Stomach (tissue), 8 donors: ENCODE measurements at regions not wholly inside any gene's neighbourhood (a gene's known extent, or its start where the extent isn't known, plus 50 kb on each side); places are given as distances from the start of the nearest gene placed in this dataset.

Experiments
- DNase-seq, 2 donors: peaks; one replicate each; pipeline versions ENCODE4 v3.0.0 to v3.0.0-alpha.2; 2013 to 2019
- H3K27ac ChIP-seq, 5 donors: fragments of 200-600 bp in 4 of 5; sonication (generic) in 4 of 5; one replicate each; pipeline ENCODE4 v1.5.1; 2013 to 2019; ENCODE audit warnings: mild to moderate bottlenecking in 1 of 5, moderate library complexity in 1 of 5
- H3K27me3 ChIP-seq, 3 donors: fragments of 200-600 bp; sonication (generic); one replicate each; pipeline ENCODE4 v1.5.1; 2017 to 2019; ENCODE audit warnings: mixed run types in 1 of 3
- H3K36me3 ChIP-seq, 4 donors: fragments of 200-600 bp; sonication (generic); 1 replicate in 3 of 4; 2 replicates in 1 of 4; pipeline ENCODE4 v1.5.1; 2016 to 2019
- H3K4me1 ChIP-seq, 4 donors: fragments of 200-600 bp; sonication (generic); one replicate each; pipeline ENCODE4 v1.5.1; 2016 to 2019
- H3K4me3 ChIP-seq, 4 donors: fragments of 200-600 bp; sonication (generic) in 3 of 4; one replicate each; pipeline ENCODE4 v1.5.1; 2016 to 2019; ENCODE audit warnings: mild to moderate bottlenecking in 1 of 4
- H3K9me3 ChIP-seq, 4 donors: fragments of 200-600 bp; sonication (generic); one replicate each; pipeline ENCODE4 v1.5.1; 2016 to 2019
- CTCF ChIP-seq, 7 experiments: fragments of 450-650 bp in 4 of 7; fragments of 200-600 bp in 3 of 7; sonication (generic) in 3 of 7; IDR thresholded peaks; one replicate each; pipeline ENCODE4 v1.5.1; 2016 to 2019; ENCODE audit warnings: antibody characterized with exemption in 7 of 7, control low read depth in 2 of 7, mild to moderate bottlenecking in 1 of 7
- EP300 ChIP-seq: sonication (generic); formaldehyde crosslinking; IDR thresholded peaks from one replicate; pipeline ENCODE4 v1.6.1; 2017; ENCODE audit warnings: antibody characterized with exemption
- POLR2A ChIP-seq, 4 donors: fragments of 450-650 bp; IDR thresholded peaks; one replicate each; pipeline ENCODE4 v1.6.1; 2016; ENCODE audit warnings: antibody characterized with exemption in 4 of 4, control low read depth in 2 of 4, mild to moderate bottlenecking in 1 of 4, moderate library complexity in 1 of 4
- POLR2AphosphoS5 ChIP-seq, 3 donors: sonication (generic); formaldehyde crosslinking; IDR thresholded peaks; one replicate each; pipeline ENCODE4 v1.6.1; 2016; ENCODE audit warnings: antibody characterized with exemption in 3 of 3
- WGBS, 5 donors: extraction: QIAGEN DNeasy Blood & Tissue Kit in 3 of 5; methylation state at CpG; one replicate each; pipeline versions ENCODE4 v1.1.5 to v1.1.7; 2013 to 2018; 5-methylcytosine and 5-hydroxymethylcytosine counted together
- intact Hi-C: fragments of 100-400 bp; cut with DNase I; formaldehyde crosslinking; loops from one replicate; pipeline ENCODE4 v1.15.1; 2023; ENCODE audit warnings: low total_unique reads
- donor health status: healthy with polysubstance abuse.
- donor health status: Bipolar disorder and iron deficiency.
- donor health status: healthy.

DNA sequence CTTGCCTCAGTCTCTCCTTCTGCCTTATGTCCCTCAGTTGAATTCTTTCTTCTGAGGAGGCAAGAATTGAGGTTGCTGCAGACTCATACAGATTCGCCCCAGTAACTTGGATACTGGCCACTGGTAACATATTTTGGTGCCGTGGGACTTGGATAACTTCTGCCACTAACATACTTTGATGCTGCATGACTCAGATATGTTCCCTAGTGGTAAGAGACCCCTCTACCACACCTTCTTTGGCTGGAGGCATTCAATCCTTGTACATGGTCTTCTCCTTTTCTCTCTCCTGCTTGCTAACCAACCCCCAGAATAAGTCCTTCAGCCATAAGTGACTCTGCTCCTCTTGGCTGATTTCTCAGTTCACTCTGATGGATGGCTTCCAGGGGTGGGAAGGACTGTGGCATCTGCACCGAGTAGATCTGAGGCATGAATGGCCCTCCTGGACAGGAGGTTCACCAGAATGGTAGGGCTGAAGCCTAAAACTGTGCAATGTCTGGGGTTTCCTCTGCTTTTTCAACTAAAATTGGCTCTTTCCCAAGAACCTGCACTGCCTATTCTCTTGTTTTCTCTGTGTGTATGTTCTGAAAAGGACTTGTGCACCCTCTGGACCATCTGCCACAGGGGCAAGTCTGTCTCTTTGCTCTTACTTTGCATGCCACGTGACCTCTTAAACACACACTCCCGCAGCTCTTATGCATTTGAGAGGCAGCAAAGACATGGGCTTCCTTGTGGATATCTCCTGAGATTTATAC is 55.5 kb upstream of the FSTL1 start:
- no peak overlapping the region for H3K27ac ChIP-seq
- DNase-seq: no peak

DNA sequence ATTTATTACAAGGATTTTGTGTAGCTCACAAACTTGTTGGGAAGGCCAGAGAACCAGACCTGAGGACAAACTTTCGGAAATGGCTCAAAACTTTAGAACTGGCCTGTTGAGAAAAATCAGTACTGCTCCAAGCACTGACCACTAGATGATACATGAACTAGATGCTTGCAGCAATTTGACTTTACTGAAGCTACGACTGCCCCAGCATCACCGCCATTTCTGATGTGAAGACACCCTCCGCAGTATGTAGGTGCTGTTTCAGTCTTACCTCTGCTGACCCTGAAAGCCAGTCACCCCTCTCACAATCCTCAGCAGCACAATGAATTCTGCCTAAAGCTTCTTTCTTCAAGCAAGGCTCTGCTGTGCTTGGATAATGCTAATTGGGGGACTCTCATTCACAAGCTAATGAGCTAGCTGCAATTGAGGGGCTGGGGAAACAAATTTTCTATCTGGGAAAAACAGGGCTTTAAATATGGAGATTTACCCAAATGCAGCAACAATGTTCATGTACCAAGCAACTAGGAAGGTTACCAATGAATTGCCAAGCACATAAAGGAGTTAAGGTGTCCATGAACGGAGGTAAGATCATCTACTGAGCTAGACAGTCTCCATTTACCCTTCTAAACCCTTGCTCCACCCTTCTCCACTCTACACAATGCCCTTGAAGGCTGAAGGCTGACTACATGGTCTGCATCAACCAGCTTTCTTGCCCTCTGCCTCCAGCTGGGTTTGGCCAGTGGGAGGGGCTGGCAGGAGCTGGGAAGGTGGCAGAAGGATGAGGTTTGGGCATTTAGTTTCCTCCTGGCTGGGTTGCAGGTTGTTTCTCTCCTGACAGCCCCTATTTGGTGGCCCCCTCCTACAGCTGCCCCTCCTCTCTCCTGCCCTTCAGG is 53.2 kb upstream of the FSTL1 start:
- intact Hi-C loops: no loop called here
- 81 to 87% (median 86%) methylated on average over 5 of the region's 5 CpGs for WGBS, 5 donors
- no peak overlapping the region for H3K27ac ChIP-seq

More for the DNA sequence above, 55.5 kb upstream of the FSTL1 start:
- TF ChIP-seq POLR2AphosphoS5 (IDR thresholded peaks at IDR 0.05): no peak
- no peak for TF ChIP-seq POLR2A (IDR thresholded peaks at IDR 0.05)
- no peak for TF ChIP-seq EP300
- no peak for TF ChIP-seq CTCF (IDR thresholded peaks at IDR 0.05)
- 40 to 62% (median 52%) methylated on average over 5 of the region's 5 CpGs for WGBS, 5 donors
- intact Hi-C loops: no loop called here
- Histone ChIP-seq H3K9me3 (no peaks in the 10 kb centered on the region), H3K27me3 (no peaks in the 10 kb centered on the region), H3K4me3 (no peak overlapping the region), H3K36me3 (no peaks in the 10 kb centered on the region), H3K4me1 (peaks cover 5 to 15% (median 11%) of the 10 kb centered on the region in 4 donors)

DNA sequence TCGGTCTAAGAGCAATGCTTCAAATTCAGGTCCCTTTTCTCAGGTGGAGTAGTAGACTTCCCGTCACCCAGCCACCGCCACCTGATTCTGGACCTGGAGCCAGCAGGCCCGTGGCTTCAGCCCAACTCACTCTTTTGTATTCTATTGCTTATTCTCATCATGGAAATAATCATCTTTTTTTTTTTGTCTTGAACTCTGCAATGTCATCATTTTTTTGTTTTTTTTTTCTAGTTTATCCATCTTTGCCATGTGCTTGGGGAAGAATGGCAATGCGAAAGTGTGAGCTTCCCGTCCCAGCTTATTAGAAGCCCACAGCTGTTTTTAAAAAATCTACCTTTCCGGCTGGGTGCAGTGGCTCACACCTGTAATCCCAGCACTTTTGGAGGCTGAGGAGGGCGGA is 51.3 kb upstream of the FSTL1 start:
- Histone ChIP-seq H3K27ac (no peak overlapping the region), H3K4me3 (no peak overlapping the region), H3K36me3 (no peaks in the 10 kb centered on the region), H3K9me3 (no peaks in the 10 kb centered on the region), H3K4me1 (peaks cover 5 to 36% (median 13%) of the 10 kb centered on the region in 4 donors), H3K27me3 (no peaks in the 10 kb centered on the region)
- intact Hi-C loops: no loop called here
- DNase-seq: no peak
- WGBS, 5 donors: 89 to 95% (median 90%) methylated on average over 8 of the region's 8 CpGs
- no peak for TF ChIP-seq CTCF (IDR thresholded peaks at IDR 0.05)
- TF ChIP-seq POLR2AphosphoS5 (IDR thresholded peaks at IDR 0.05): no peak
- no peak for TF ChIP-seq POLR2A (IDR thresholded peaks at IDR 0.05)
- no peak for TF ChIP-seq EP300

More for the DNA sequence above, 53.2 kb upstream of the FSTL1 start:
- H3K4me1 ChIP-seq: peaks cover 5 to 18% (median 11%) of the 10 kb centered on the region in 4 donors
- H3K36me3 ChIP-seq: no peaks in the 10 kb centered on the region
- TF ChIP-seq POLR2AphosphoS5 (IDR thresholded peaks at IDR 0.05): no peak
- no peak for TF ChIP-seq CTCF (IDR thresholded peaks at IDR 0.05)
- TF ChIP-seq POLR2A (IDR thresholded peaks at IDR 0.05): no peak
- no peak for TF ChIP-seq EP300
- no peaks in the 10 kb centered on the region for H3K27me3 ChIP-seq
- DNase-seq: no peak
- no peak overlapping the region for H3K4me3 ChIP-seq
- no peaks in the 10 kb centered on the region for H3K9me3 ChIP-seq
